Stimulated activated CD4-positive, alpha-beta T cell treated with anti-CD3 and anti-CD28 coated beads, Interleukin-1b, Interleukin-23, amount 100 ng/mL, for 1 hour (primary cell): ENCODE measurements at regions not wholly inside any gene's neighbourhood (a gene's known extent, or its start where the extent isn't known, plus 50 kb on each side); places are given as distances from the start of the nearest gene placed in this dataset.
"Not testable (repeated sequence)": the region's sequence is repeated elsewhere in the genome, so short reads cannot be mapped to it uniquely, and the experiment has no call there.

Experiments used
- DNase-seq, 2 donors: peaks; one replicate each; pipeline ENCODE4 v3.0.0-alpha.2; 2020; ENCODE audit warnings: low read depth in 2 of 2

DNA sequence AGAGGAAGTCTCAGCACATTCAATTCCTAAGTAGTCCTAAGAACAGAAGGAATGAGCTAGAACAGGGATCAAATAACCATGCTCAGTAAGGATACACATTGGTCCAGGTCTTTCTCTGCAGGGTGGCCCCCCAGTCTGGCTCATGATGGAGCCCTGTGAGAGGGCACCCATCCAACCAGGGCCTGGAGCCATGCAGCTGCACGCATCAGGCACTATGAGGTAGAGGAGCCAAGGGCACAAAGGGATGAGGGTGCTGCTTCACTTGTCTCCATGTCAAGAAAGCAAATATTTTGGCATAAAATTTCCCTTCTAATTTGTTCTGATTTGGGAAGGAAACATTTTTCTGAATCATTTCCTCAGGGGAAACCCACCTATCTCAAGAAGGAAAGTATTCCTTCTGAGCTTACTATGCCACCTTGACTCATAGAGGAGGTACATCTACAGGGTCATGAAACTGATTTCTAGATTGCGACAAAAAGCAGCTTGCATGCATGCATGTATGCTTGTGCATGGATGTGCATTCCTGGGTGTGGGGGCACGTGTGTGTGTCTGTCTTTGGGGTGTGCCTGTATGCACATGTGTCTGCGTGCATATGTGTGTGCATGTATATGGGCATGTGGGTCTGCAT, 600.3 kb downstream of the MID1IP1 start:
- no peak for DNase-seq

DNA sequence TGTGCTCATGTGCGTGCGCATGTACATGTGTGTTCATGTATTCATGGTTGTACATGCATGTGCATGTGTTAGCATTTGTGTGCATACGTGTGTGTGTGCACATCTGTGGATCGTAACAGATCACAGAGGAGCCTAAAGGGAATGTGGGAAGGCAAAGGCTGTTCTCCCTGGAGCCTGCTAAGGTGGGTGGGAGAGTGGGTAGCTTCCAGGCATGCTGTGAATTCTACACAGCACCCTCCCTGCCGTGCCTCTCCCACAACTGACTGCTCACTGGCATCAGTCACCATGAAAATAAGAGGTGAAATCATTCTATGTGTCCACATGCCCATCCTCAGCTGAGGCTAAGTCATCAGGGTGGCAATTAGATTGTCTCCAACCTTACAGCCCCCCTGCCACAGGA, 600.9 kb downstream of the MID1IP1 start:
- no peak for DNase-seq

DNA sequence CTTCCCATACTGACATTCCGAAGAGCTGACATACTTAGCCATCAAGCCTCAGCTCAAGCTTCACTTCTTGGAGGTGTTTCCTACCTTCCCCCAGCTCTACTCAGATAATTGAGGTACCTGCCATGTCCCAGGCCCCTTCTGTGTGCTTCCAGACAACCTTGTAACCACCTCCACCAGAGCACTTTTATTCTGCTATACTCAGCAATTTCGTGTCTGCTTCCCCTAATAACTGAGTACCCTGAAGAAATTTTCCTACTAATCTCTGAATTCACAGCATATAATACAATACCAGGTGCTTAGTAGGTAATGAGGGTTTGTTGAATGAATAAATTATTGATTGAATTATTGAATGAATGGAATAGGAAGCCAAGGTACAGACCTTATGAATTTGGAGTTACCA, 605.5 kb downstream of the MID1IP1 start:
- no peak for DNase-seq

DNA sequence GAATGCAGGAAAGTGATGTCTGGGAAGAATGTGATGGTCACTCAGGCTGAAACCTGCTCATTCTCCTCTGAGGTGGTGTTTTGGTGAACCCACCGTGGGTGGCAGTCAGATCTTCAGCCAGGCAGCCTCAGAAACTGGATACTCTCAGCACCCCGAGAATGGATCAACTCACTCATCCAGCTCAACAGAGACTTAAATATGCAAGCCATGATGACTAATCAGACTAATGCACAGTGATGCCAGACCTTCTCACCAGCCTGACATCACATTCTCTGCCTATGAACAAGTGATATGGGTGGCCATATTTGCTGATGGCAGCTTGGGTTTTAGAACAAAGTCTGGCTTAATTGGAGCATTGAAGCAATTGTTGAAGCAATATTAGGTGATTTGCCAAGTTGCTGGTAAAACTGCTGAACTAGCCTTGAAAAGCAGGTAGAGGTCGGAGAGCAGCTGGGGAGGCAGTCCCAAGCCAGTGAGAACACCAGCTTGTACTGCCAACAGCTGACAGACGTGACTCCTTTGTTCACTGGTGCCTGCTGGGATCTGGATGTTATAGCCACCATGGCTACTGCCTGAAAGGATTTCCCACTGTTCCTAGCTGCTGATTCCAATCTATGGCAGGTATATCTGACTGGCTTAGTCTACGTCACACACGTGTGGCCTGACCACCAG, 608.1 kb downstream of the MID1IP1 start:
- no peak for DNase-seq

- DNase-seq, result no peak
Observed at GRCh38 chrX:39414290-39414854, 613.1 kb downstream of the MID1IP1 start.

DNA sequence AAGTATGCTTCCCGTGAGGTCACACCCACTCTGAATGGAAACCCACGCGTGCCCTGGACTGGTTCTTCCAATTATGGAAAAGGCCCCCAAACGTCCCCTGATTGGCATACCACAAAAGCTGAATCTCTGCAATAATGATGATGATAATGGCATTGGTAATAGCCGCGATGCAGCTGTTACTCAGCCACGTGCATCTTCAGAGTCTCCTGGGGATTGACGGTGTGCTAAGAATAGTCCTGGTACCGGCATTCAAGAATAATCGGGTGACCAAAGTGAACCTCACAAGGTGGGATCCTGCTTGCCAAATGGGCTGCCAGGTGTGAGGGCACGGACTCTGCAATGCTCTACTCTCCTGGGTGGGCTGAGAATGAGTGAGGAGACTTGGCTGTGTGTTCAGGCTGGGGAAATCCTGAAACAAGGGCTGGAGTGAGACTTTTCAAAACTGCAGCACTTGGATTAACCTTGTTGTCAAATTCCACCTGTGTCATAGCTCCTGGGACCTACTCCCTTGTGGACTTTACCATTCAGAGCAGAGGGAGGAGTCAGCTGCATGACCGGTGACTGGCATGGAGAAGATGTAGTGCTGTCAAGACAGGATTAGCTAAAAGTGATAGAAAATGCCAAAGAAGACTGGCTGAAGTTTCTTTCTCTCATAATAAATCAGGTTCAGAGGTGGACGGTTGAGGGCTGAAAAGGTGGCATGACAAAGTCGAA, 615.4 kb downstream of the MID1IP1 start:
- DNase-seq, result no peak

DNA sequence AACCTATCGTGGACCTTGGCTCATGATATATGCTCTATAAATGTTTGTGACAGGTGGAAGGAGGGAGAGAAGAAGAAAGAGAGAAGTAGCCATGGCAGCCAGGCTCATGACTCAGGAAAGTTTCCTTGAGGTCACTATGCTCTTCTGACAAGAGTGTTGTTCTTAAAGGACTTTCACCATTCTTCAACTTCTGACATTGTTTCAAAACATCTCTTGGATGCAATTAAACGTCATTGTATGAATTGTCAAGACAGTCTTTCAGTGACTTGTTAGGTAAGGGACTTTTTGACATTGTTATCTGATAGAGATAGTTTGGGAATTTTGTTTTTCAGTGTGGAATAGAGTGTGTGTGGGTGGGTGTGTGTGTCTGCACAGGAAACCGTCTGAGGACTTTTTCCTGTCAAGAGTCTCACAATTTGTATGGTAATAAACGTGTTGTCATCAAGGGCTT, 617.0 kb downstream of the MID1IP1 start:
- no peak for DNase-seq

- DNase-seq, result no peak
Observed at GRCh38 chrX:39418731-39419638, 617.7 kb downstream of the MID1IP1 start.

DNA sequence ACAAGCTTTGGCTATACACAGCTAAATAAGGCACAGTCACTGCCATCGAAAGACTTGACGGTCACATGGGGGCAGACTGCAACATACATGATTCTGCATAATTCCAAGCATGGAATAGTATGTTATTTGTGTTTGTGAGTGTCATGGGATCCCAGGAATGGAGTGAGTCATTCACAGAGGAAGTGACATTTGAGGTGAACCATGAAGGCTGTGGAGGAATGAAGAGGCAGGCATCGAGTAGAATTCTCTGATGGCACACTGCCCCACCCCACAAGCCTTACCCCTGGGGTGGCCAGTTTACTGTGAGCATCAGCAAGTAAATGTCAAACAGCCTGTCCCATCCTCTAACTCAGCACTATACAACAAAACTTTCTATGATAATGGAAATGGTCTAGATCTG, 619.7 kb downstream of the MID1IP1 start:
- no peak for DNase-seq

- DNase-seq, result no peak
Observed at GRCh38 chrX:39425124-39425806, 624.0 kb downstream of the MID1IP1 start.

DNA sequence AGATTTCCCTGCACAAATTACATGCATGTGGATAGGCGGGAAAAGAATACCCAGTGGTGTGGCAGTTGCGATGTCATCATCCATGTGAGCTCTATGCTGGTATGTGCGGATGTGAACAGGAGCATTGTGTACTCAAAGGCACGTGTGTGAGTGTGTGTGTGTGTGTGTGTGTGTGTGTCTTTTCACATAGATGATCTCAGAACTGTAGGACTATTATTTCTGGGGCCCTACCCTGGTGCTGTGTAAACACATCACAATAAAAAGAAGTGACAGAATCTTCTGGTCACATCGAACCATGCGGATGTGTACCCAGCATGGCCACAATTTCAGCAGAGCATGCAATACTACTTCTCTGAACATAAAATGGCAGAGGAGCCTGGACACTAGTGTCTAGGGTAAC, 624.8 kb downstream of the MID1IP1 start:
- DNase-seq, result no peak

- DNase-seq, result no peak
Observed at GRCh38 chrX:39427492-39427891, 626.2 kb downstream of the MID1IP1 start.

- no peak for DNase-seq
Observed at GRCh38 chrX:39427906-39428305, 626.6 kb downstream of the MID1IP1 start.

DNA sequence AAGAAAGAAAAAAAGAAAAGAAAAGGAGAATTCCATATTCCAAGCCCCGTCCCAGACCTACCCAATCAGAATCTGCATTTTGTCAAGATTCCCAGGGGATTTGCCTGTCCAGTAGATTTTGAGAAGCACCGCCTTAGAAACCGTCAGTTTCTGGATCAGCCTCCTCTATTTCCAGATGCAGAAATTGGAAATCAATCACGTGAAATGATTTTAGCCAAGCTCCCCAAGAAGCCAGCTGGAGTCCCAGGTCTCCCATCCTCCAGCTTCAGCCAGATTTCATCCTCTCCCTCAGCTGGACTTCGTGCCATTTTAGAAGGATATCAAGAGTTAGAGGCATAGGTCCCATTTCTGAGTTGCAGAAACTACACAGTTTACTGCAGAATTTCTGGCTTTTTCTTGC, 629.3 kb downstream of the MID1IP1 start:
- no peak for DNase-seq

DNA sequence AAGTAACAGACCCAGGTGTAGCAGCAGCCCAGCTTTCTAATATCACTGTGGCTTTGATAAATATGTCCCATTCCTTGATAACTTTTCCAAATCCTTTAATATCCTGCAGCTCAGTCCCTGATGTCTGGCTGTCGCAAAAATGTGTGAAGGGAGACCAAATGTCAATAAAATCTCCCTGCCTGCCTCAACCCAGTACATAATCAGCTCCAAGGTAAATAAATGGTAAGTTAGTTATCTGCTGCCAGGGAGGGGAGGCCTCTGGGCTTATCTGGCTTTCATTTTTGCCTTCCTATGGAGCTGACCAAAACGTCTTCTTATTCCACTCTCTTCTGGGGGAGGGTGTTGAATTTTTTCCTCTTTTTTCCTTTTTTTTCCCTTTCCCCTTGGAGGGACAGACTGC, 630.6 kb downstream of the MID1IP1 start:
- no peak for DNase-seq

DNA sequence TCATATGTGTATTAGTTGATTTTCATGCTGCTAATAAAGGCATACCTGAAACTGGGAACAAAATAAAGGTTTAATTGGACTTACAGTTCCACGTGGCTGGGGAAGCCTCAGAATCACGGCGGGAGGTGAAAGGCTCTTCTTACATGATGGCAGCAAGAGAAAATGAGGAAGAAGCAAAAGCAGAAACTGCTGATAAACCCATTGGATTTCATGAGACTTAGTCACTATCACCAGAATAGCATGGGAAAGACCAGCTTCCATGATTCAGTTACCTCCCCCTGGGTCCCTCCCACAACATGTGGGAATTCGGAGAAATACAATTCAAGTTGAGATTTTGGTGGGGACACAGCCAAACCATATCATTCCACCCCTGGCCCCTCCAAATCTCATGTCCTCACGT, 633.4 kb downstream of the MID1IP1 start:
- not testable (repeated sequence) for DNase-seq

DNA sequence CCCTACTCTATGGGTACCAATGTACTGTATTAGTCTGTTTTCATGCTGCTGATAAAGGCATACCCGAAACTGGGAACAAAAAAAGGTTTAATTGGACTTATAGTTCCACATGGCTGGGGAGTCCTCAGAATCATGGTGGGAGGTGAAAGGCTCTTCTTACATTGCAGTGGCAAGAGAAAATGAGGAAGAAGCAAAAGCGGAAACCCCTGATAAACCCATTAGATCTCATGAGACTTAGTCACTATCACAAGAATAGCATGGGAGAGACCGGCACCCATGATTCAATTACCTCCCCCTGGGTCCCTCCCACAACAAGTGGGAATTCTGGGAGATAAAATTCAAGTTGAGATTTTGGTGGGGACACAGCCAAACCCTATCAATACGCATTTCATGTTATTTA, 635.3 kb downstream of the MID1IP1 start:
- DNase-seq, result not testable (repeated sequence)

DNA sequence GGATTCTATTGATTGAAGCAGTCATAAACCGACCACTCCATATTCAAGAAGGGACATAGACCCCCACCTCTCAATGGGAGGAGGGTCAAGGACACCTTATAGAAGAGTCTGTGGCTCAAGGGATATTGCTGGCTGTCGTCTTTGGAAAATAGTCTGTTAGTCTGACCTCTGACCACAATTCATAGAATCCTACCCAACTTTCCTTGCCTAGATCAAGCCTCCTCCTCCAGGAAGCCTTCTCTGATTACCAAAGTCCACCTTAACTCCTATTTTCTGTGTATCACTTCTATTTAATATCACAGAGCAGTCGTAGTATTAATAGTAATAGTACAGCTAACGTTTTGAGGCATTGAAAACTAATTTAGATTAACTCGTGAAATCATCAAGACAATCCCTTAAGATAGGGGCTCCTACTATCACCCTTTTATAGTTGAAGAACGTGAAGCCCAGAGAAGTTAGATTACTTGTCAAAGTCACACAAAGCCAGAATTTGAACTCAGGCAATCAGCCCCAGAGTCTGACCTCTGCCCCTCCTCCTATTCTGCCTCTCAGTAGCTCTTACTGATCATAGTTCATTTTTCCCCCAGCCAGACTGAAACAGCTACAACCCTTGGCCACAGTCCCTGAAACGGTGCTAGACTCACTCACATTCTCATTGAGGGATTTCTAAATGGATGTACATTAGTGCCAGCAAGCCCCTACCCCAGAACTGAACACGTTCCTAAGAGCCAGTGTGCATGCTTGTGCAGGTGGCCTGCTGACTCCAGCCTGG, 636.6 kb downstream of the MID1IP1 start:
- DNase-seq, result no peak

DNA sequence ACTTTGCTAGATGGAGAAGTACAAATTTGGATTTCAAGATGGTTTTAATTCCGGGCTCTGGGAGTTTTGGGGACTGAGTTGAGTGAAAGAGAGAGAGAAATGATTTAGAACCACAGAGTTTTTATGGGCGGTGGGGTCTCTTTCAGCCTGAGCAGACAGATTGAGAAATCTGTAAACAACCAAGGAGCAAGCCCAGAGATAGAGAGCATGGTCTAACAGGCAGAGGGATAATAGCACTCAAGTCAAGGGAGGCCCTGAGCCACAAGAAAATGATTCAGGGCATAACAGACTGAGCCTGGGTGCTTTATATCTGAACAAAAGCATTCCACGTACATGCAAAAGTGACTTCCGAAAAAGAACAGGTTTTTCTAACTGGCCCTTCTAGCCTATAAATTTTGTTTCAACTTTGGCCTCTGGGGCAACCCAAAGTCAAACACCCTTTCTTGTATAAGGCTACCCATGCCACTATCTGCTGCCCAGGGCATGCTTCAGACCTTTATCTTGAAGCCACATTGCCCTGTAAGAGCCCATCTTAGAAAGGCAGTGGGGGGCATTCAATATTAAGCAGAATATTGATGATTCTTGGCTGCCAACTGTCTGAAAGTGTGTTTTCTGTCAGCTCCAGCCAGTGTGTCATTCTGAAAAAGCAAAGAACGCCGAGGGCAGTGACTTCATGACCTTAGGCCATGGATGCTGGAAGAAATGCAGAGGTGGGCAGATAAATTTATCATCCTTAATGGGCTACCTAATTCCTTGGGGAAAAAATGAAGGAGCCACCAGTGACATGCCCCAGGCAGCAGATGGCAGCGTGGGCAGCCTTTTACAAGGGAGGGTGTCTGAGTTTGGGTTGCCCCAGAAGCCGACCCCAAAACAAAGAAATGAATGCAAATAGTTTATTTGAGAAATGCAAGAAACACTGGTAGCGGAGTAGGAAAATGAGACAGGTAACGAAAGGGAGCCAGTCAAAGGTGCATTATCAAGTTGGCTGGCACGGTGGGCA, 637.6 kb downstream of the MID1IP1 start:
- no peak for DNase-seq
